Hepatocyte (in vitro differentiated cells): ENCODE measurements at regions not wholly inside any gene's neighbourhood (a gene's known extent, or its start where the extent isn't known, plus 50 kb on each side); places are given as distances from the start of the nearest gene placed in this dataset.

ENCODE experiments used
- CTCF ChIP-seq: fragments of 200-600 bp; sonication (generic); IDR thresholded peaks from 2 replicates; pipeline ENCODE4 v1.5.1; 2016; ENCODE audit warnings: antibody characterized with exemption, mild to moderate bottlenecking; ENCODE audit not compliant: poor library complexity
- EZH2 ChIP-seq: fragments of 200-600 bp; sonication (generic); IDR thresholded peaks from 2 replicates; pipeline ENCODE4 v1.6.1; 2016; ENCODE audit warnings: antibody characterized with exemption, mild to moderate bottlenecking, borderline replicate concordance

GRCh38 chr14:105739331-105740102 is 213.1 kb downstream of the TMEM121 start:
- TF ChIP-seq CTCF (no peak), EZH2 (no peak)
